ENCODE measurements at regions not wholly inside any gene's neighbourhood (a gene's known extent, or its start where the extent isn't known, plus 50 kb on each side); places are given as distances from the start of the nearest gene placed in this dataset.

- no peak for TF ChIP-seq CTCF (IDR thresholded peaks at IDR 0.05)
- no peak for TF ChIP-seq EZH2 (IDR thresholded peaks at IDR 0.05)
Measured at GRCh38 chr20:43824309-43825050, 90.2 kb upstream of the TOX2 start.

All from neural progenitor cell (in vitro differentiated cells).